Skin epidermis (tissue), 12 donors: ENCODE measurements at regions not wholly inside any gene's neighbourhood (a gene's known extent, or its start where the extent isn't known, plus 50 kb on each side); places are given as distances from the start of the nearest gene placed in this dataset.

Experiments used
- H3K27ac ChIP-seq, 21 experiments: fragments of 200-600 bp; sonication (generic) in 11 of 21; one replicate each; pipeline ENCODE4 v1.5.0; 2020; ENCODE audit warnings: mild to moderate bottlenecking in 3 of 21, inconsistent platforms in 2 of 21, moderate library complexity in 2 of 21
- H3K4me3 ChIP-seq, 7 experiments: fragments of 200-600 bp; sonication (generic) in 2 of 7; one replicate each; pipeline ENCODE4 v1.5.0; 2020; ENCODE audit warnings: inconsistent platforms in 2 of 7, mild to moderate bottlenecking in 2 of 7, moderate library complexity in 1 of 7

- no peak overlapping the region for H3K27ac ChIP-seq
Measured at GRCh38 chr3:13966302-13966701, 86.4 kb upstream of the WNT7A start.

GRCh38 chr3:13963137-13963886, 83.4 kb upstream of the WNT7A start:
- Histone ChIP-seq H3K4me3 (no peak overlapping the region), H3K27ac (no peak overlapping the region)

More at GRCh38 chr3:13966302-13966701, 86.4 kb upstream of the WNT7A start:
- H3K4me3 ChIP-seq = no peak overlapping the region

- Histone ChIP-seq H3K27ac (peak overlapping the region in 2 of 21 experiments; percentile 21 to 72), H3K4me3 (no peak overlapping the region)
Measured at GRCh38 chr3:13954741-13955483, 75.0 kb upstream of the WNT7A start.

- Histone ChIP-seq H3K4me3 (no peak overlapping the region), H3K27ac (peak overlapping the region in 1 of 21 experiments; percentile 72)
Measured at GRCh38 chr3:13954266-13954665, 74.4 kb upstream of the WNT7A start.

- no peak overlapping the region for H3K4me3 ChIP-seq
Measured at GRCh38 chr3:13951184-13951583, 71.3 kb upstream of the WNT7A start.

GRCh38 chr3:13950042-13950441, 70.2 kb upstream of the WNT7A start:
- peak overlapping the region in 1 of 21 experiments; percentile 82 for H3K27ac ChIP-seq
- no peak overlapping the region for H3K4me3 ChIP-seq

More at GRCh38 chr3:13951184-13951583, 71.3 kb upstream of the WNT7A start:
- H3K27ac ChIP-seq = peak overlapping the region in 1 of 21 experiments; percentile 50

- peak overlapping the region in 2 of 21 experiments; percentile 40 to 82 for H3K27ac ChIP-seq
- no peak overlapping the region for H3K4me3 ChIP-seq
Measured at GRCh38 chr3:13947912-13948311, 68.0 kb upstream of the WNT7A start.

GRCh38 chr3:13939206-13939605, 59.3 kb upstream of the WNT7A start:
- Histone ChIP-seq H3K27ac (peak overlapping the region in 1 of 21 experiments; percentile 16), H3K4me3 (no peak overlapping the region)

GRCh38 chr3:13937131-13937530, 57.3 kb upstream of the WNT7A start:
- no peak overlapping the region for H3K4me3 ChIP-seq

GRCh38 chr3:13935494-13936094, 55.7 kb upstream of the WNT7A start:
- Histone ChIP-seq H3K27ac (no peak overlapping the region), H3K4me3 (no peak overlapping the region)

More at GRCh38 chr3:13937131-13937530, 57.3 kb upstream of the WNT7A start:
- no peak overlapping the region for H3K27ac ChIP-seq

- Histone ChIP-seq H3K4me3 (no peak overlapping the region), H3K27ac (no peak overlapping the region)
Measured at GRCh38 chr3:13934813-13935212, 54.9 kb upstream of the WNT7A start.

GRCh38 chr3:13934315-13934714, 54.4 kb upstream of the WNT7A start:
- Histone ChIP-seq H3K27ac (no peak overlapping the region), H3K4me3 (no peak overlapping the region)

GRCh38 chr3:13932578-13933295, 52.9 kb upstream of the WNT7A start:
- H3K4me3 ChIP-seq = peak overlapping the region; percentile 18 to 51 (median 32)
- peak overlapping the region in 14 of 21 experiments; percentile 3 to 80 (median 58) for H3K27ac ChIP-seq

- no peak overlapping the region for H3K4me3 ChIP-seq
- no peak overlapping the region for H3K27ac ChIP-seq
Measured at GRCh38 chr3:13931172-13931571, 51.3 kb upstream of the WNT7A start.
